ENCODE measurements at regions not wholly inside any gene's neighbourhood (a gene's known extent, or its start where the extent isn't known, plus 50 kb on each side); places are given as distances from the start of the nearest gene placed in this dataset.

GRCh38 chr12:64931321-64931720, 106.9 kb downstream of the TBC1D30 start:
- Histone ChIP-seq H3K27me3 (peaks cover 0 to 7% (median 0%) of the 10 kb centered on the region in 7 donors), H3K36me3 (no peaks in the 10 kb centered on the region), H3K9me3 (peaks cover 0 to 10% (median 0%) of the 10 kb centered on the region in 11 donors), H3K27ac (no peak overlapping the region), H3K4me3 (no peak overlapping the region), H3K4me1 (no peaks in the 10 kb centered on the region)
- DNase-seq (no peak), ATAC-seq (no peak)
- no peak for TF ChIP-seq CTCF (IDR thresholded peaks at IDR 0.05)
- 81 to 91% methylated on average over 3 of the region's 3 CpGs for WGBS, 2 donors
- intact Hi-C loops (cut with DNase I), result loop anchor here in 1 of 10 donors (10.0 kb wide), 1 partner anchor 133 kb away; no protein-coding TSS in a partner anchor

GRCh38 chr12:64931981-64932380, 107.5 kb downstream of the TBC1D30 start:
- WGBS, 2 donors, result 91 to 94% methylated on average over 1 of the region's 1 CpG
- H3K4me3 ChIP-seq, result no peak overlapping the region
- no peaks in the 10 kb centered on the region for H3K4me1 ChIP-seq
- ATAC-seq (no peak), DNase-seq (no peak)
- peaks cover 0 to 10% (median 0%) of the 10 kb centered on the region in 11 donors for H3K9me3 ChIP-seq
- no peaks in the 10 kb centered on the region for H3K36me3 ChIP-seq
- intact Hi-C loops (cut with DNase I), result loop anchor here in 1 of 10 donors (10.0 kb wide), 1 partner anchor 133 kb away; no protein-coding TSS in a partner anchor
- no peak for TF ChIP-seq CTCF (IDR thresholded peaks at IDR 0.05)
- H3K27ac ChIP-seq, result no peak overlapping the region
- peaks cover 0 to 7% (median 0%) of the 10 kb centered on the region in 7 donors for H3K27me3 ChIP-seq

- H3K9me3 ChIP-seq, result peaks cover 0 to 3% (median 0%) of the 10 kb centered on the region in 11 donors
Observed at GRCh38 chr12:64933791-64934190, 109.3 kb downstream of the TBC1D30 start.

GRCh38 chr12:64937452-64937851, 113.0 kb downstream of the TBC1D30 start:
- Histone ChIP-seq H3K27me3 (no peaks in the 10 kb centered on the region), H3K9me3 (no peaks in the 10 kb centered on the region), H3K4me1 (no peaks in the 10 kb centered on the region), H3K4me3 (no peak overlapping the region), H3K27ac (no peak overlapping the region), H3K36me3 (no peaks in the 10 kb centered on the region)
- no peak for TF ChIP-seq CTCF (IDR thresholded peaks at IDR 0.05)
- no peak for DNase-seq
- no peak for ATAC-seq
- intact Hi-C loops (cut with DNase I), result loop anchor here in 1 of 10 donors (10.0 kb wide), 1 partner anchor 127 kb away; no protein-coding TSS in a partner anchor

More at GRCh38 chr12:64933791-64934190, 109.3 kb downstream of the TBC1D30 start:
- Histone ChIP-seq H3K27me3 (peaks cover 0 to 7% (median 0%) of the 10 kb centered on the region in 7 donors), H3K4me1 (no peaks in the 10 kb centered on the region), H3K4me3 (no peak overlapping the region), H3K36me3 (no peaks in the 10 kb centered on the region), H3K27ac (no peak overlapping the region)
- 43 to 44% methylated on average over 2 of the region's 2 CpGs for WGBS, 2 donors
- DNase-seq, result no peak
- no peak for ATAC-seq
- intact Hi-C loops (cut with DNase I), result loop anchor here in 1 of 10 donors (10.0 kb wide), 1 partner anchor 131 kb away; no protein-coding TSS in a partner anchor
- TF ChIP-seq CTCF (IDR thresholded peaks at IDR 0.05), result no peak

All from heart right ventricle (tissue), 16 donors.